Nephron (organoid): ENCODE measurements at regions not wholly inside any gene's neighbourhood (a gene's known extent, or its start where the extent isn't known, plus 50 kb on each side); places are given as distances from the start of the nearest gene placed in this dataset.

Source experiments
- H3K27ac Mint-ChIP-seq, 3 experiments: 2 replicates each; pipeline ENCODE4 v1.8.0; 2020; ENCODE audit warnings: mixed read lengths in 3 of 3, mild to moderate bottlenecking in 2 of 3, moderate library complexity in 1 of 3
- H3K27me3 Mint-ChIP-seq: 2 replicates; pipeline ENCODE4 v1.8.0; 2021; ENCODE audit warnings: low read depth, mild to moderate bottlenecking, moderate library complexity, mixed read lengths
- H3K36me3 Mint-ChIP-seq: 2 replicates; pipeline ENCODE4 v1.8.0; 2020; ENCODE audit warnings: low read depth, mixed read lengths
- H3K4me1 Mint-ChIP-seq: 2 replicates; pipeline ENCODE4 v1.8.0; 2020; ENCODE audit warnings: mixed read lengths
- H3K4me3 Mint-ChIP-seq, 3 experiments: 2 replicates each; pipeline ENCODE4 v1.8.0; 2020; ENCODE audit warnings: mild to moderate bottlenecking in 3 of 3, mixed read lengths in 3 of 3, moderate library complexity in 2 of 3
- H3K9me3 Mint-ChIP-seq: 2 replicates; pipeline ENCODE4 v1.8.0; 2020; ENCODE audit warnings: mixed read lengths
- TF ChIP-seq, protein P1 (sequence below), 3 experiments: fragments of 200-600 bp; sonication (generic); IDR thresholded peaks; one replicate each; pipeline ENCODE4 v1.5.0; 2021; ENCODE audit warnings: antibody characterized with exemption in 3 of 3; ENCODE audit not compliant: unreplicated experiment in 3 of 3

DNA sequence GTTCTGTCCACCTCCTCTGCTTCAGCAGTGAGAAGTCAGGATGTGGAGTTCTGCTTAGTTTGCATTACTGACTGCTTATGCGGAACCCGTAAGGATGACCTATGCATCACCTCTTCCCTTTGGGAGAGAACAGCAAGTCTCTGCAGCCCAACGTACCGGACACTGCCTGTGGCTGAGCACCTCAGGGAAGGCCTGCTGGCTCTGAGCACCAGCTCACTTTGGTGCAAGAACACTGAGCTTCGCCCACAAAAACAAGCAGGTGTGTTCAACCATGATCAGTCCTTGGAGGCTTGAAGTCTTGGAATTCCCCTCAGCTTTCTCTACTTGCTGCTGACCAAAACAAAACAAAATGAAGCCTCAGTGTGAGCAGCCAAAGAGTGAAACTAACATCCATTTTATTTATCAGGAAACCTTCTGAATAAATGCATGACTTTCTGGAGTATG, 52.7 kb upstream of the NCK2 start:
- Mint-ChIP-seq H3K27ac (no peak overlapping the region), H3K4me1 (no peaks in the 10 kb centered on the region), H3K27me3 (peaks cover 8% of the 10 kb centered on the region), H3K4me3 (no peak overlapping the region), H3K36me3 (no peaks in the 10 kb centered on the region), H3K9me3 (peaks cover 4% of the 10 kb centered on the region)
- TF ChIP-seq, protein P1, sequence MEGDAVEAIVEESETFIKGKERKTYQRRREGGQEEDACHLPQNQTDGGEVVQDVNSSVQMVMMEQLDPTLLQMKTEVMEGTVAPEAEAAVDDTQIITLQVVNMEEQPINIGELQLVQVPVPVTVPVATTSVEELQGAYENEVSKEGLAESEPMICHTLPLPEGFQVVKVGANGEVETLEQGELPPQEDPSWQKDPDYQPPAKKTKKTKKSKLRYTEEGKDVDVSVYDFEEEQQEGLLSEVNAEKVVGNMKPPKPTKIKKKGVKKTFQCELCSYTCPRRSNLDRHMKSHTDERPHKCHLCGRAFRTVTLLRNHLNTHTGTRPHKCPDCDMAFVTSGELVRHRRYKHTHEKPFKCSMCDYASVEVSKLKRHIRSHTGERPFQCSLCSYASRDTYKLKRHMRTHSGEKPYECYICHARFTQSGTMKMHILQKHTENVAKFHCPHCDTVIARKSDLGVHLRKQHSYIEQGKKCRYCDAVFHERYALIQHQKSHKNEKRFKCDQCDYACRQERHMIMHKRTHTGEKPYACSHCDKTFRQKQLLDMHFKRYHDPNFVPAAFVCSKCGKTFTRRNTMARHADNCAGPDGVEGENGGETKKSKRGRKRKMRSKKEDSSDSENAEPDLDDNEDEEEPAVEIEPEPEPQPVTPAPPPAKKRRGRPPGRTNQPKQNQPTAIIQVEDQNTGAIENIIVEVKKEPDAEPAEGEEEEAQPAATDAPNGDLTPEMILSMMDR (IDR thresholded peaks at IDR 0.05; ENCODE audit: unreplicated experiment in 3 of 3), result no peak

DNA sequence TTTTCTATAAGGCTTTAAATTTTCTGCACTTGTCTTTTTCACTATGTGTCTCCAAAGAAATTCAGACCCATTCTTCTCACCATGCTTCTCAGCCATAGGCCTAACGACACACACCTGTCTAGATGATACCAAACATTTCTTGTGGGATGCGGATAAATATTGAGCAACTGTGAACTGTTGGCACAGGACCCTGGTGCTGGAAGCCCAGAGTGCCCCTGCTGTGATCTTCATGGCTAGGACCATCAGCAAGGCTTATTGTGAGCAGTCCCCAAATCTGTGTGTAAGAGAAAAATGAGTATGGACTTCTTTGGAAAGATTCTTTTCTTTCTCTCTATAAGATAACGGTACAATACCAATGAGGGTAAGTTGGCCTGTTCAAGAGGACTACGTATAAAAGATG, 54.1 kb upstream of the NCK2 start:
- H3K36me3 Mint-ChIP-seq, result no peaks in the 10 kb centered on the region
- H3K4me1 Mint-ChIP-seq, result no peaks in the 10 kb centered on the region
- peaks cover 4% of the 10 kb centered on the region for H3K9me3 Mint-ChIP-seq
- peaks cover 8% of the 10 kb centered on the region for H3K27me3 Mint-ChIP-seq
- TF ChIP-seq, protein P1 (IDR thresholded peaks at IDR 0.05; ENCODE audit: unreplicated experiment in 3 of 3), result no peak
- no peak overlapping the region for H3K4me3 Mint-ChIP-seq
- H3K27ac Mint-ChIP-seq, result no peak overlapping the region

DNA sequence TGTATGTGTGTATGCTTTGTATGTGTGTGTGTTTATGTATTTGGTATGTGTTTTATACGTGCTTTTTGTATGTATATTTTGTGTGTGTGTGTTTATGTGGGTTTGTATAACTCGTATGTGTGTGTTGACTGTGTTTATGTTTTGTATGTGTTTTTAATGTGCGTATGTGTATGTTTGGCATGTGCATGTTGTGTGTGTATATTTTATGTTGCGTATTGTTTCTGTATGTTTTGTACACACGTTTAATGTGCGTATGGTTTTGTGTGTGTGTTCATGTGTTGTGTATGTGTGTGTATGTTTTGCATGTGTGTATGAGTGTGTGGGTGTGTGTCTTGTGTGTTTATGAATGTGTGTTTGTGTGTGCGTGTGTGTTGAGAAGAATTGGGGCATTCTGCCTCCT, 55.2 kb upstream of the NCK2 start:
- H3K27ac Mint-ChIP-seq, result no peak overlapping the region
- TF ChIP-seq, protein P1 (IDR thresholded peaks at IDR 0.05; ENCODE audit: unreplicated experiment in 3 of 3), result no peak
- H3K36me3 Mint-ChIP-seq, result no peaks in the 10 kb centered on the region
- peaks cover 4% of the 10 kb centered on the region for H3K9me3 Mint-ChIP-seq
- no peaks in the 10 kb centered on the region for H3K4me1 Mint-ChIP-seq
- no peak overlapping the region for H3K4me3 Mint-ChIP-seq
- H3K27me3 Mint-ChIP-seq, result peaks cover 8% of the 10 kb centered on the region

GRCh38 chr2:105688946-105689345, 55.8 kb upstream of the NCK2 start:
- Mint-ChIP-seq H3K27ac (no peak overlapping the region), H3K4me3 (no peak overlapping the region), H3K9me3 (peaks cover 4% of the 10 kb centered on the region), H3K36me3 (no peaks in the 10 kb centered on the region), H3K27me3 (peaks cover 8% of the 10 kb centered on the region), H3K4me1 (no peaks in the 10 kb centered on the region)
- TF ChIP-seq, protein P1 (IDR thresholded peaks at IDR 0.05; ENCODE audit: unreplicated experiment in 3 of 3), result no peak

GRCh38 chr2:105686588-105686987, 58.1 kb upstream of the NCK2 start:
- peaks cover 4% of the 10 kb centered on the region for H3K9me3 Mint-ChIP-seq
- H3K4me3 Mint-ChIP-seq, result no peak overlapping the region
- no peaks in the 10 kb centered on the region for H3K4me1 Mint-ChIP-seq
- peaks cover 8% of the 10 kb centered on the region for H3K27me3 Mint-ChIP-seq
- TF ChIP-seq, protein P1 (IDR thresholded peaks at IDR 0.05; ENCODE audit: unreplicated experiment in 3 of 3), result no peak
- no peak overlapping the region for H3K27ac Mint-ChIP-seq
- no peaks in the 10 kb centered on the region for H3K36me3 Mint-ChIP-seq

GRCh38 chr2:105683011-105683492, 61.7 kb upstream of the NCK2 start:
- Mint-ChIP-seq H3K9me3 (no peaks in the 10 kb centered on the region), H3K36me3 (no peaks in the 10 kb centered on the region), H3K4me3 (no peak overlapping the region), H3K27me3 (no peaks in the 10 kb centered on the region), H3K27ac (no peak overlapping the region), H3K4me1 (no peaks in the 10 kb centered on the region)
- TF ChIP-seq, protein P1 (IDR thresholded peaks at IDR 0.05; ENCODE audit: unreplicated experiment in 3 of 3), result no peak
